Activated T-cell treated with anti-CD3 and anti-CD28 coated beads, Interleukin-2, amount 50 U/mL, for 72 hours (primary cell): ENCODE measurements at regions not wholly inside any gene's neighbourhood (a gene's known extent, or its start where the extent isn't known, plus 50 kb on each side); places are given as distances from the start of the nearest gene placed in this dataset.
"Not testable (repeated sequence)": the region's sequence is repeated elsewhere in the genome, so short reads cannot be mapped to it uniquely, and the experiment has no call there.

Experiments used
- ATAC-seq, 2 donors: fragments of 150-1000 bp; cut with Tn5 transposase; replicated peaks in 1 of 2; 2 replicates each; pipeline ENCODE4 v1.10.0; 2021; ENCODE audit warnings: moderate library complexity in 2 of 2, mild to moderate bottlenecking in 1 of 2
- DNase-seq, 2 donors: peaks; one replicate each; pipeline ENCODE4 v3.0.0; 2021 to 2022; ENCODE audit warnings: mixed read lengths in 1 of 2
- H3K27ac Mint-ChIP-seq: one replicate; pipeline ENCODE4 v1.8.0; 2022; ENCODE audit warnings: mild to moderate bottlenecking, moderate library complexity, mixed read lengths
- H3K27me3 Mint-ChIP-seq: one replicate; pipeline ENCODE4 v1.8.0; 2022; ENCODE audit warnings: low read depth, mixed read lengths
- H3K36me3 Mint-ChIP-seq, 2 donors: one replicate each; pipeline ENCODE4 v1.8.0; 2022; ENCODE audit warnings: mixed read lengths in 2 of 2, mild to moderate bottlenecking in 1 of 2; ENCODE audit not compliant: insufficient read depth in 2 of 2
- H3K4me1 Mint-ChIP-seq: one replicate; pipeline ENCODE4 v1.8.0; 2022; ENCODE audit warnings: low read depth, mixed read lengths
- H3K4me3 Mint-ChIP-seq, 2 donors: one replicate each; pipeline ENCODE4 v1.8.0; 2022; ENCODE audit warnings: mild to moderate bottlenecking in 2 of 2, mixed read lengths in 2 of 2, moderate library complexity in 2 of 2
- H3K9me3 Mint-ChIP-seq, 2 donors: one replicate each; pipeline ENCODE4 v1.8.0; 2022; ENCODE audit warnings: mixed read lengths in 2 of 2

- not testable (repeated sequence) for ATAC-seq, H3K9me3 Mint-ChIP-seq, H3K27me3 Mint-ChIP-seq, H3K4me3 Mint-ChIP-seq, H3K4me1 Mint-ChIP-seq, DNase-seq, H3K36me3 Mint-ChIP-seq, H3K27ac Mint-ChIP-seq
These were observed 437.2 kb downstream of the ARL4A start for GRCh38 chr7:13124629-13125028.

DNA sequence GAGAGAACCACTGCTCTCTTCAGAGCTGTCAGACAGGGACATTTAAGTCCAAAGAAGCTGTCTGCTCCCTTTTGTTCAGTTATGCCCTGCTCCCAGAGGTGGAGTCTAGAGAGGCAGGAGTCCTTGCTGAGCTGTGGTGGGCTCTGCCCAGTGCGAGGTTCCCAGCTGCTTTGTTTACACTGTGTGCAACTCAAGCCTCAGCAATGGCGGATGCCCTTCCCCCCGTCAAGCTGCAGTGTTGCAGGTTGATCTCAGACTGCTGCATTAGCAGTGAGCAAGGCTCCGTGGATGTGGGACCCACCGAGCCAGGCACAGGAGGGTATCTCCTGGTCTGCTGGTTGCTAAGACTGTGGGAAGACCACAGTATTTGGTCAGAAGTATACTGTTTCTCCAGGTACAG is 438.9 kb downstream of the ARL4A start:
- H3K27me3 Mint-ChIP-seq = peaks cover 7% of the 10 kb centered on the region
- H3K4me1 Mint-ChIP-seq = no peaks in the 10 kb centered on the region
- no peak overlapping the region for H3K4me3 Mint-ChIP-seq
- H3K9me3 Mint-ChIP-seq = peaks cover 7 to 8% of the 10 kb centered on the region in 2 donors
- DNase-seq = no peak
- ATAC-seq = no peak
- no peak overlapping the region for H3K27ac Mint-ChIP-seq
- H3K36me3 Mint-ChIP-seq = peaks cover 0 to 6% of the 10 kb centered on the region in 2 donors

- DNase-seq (no peak), ATAC-seq (no peak)
- Mint-ChIP-seq H3K36me3 (no peaks in the 10 kb centered on the region), H3K27ac (no peak overlapping the region), H3K9me3 (peaks cover 0 to 4% of the 10 kb centered on the region in 2 donors), H3K27me3 (peaks cover 7% of the 10 kb centered on the region), H3K4me1 (no peaks in the 10 kb centered on the region), H3K4me3 (no peak overlapping the region)
These were observed 442.9 kb downstream of the ARL4A start for GRCh38 chr7:13130321-13130720.

- not testable (repeated sequence) for H3K27ac Mint-ChIP-seq, H3K9me3 Mint-ChIP-seq, H3K4me3 Mint-ChIP-seq, H3K4me1 Mint-ChIP-seq, DNase-seq, ATAC-seq, H3K36me3 Mint-ChIP-seq, H3K27me3 Mint-ChIP-seq
These were observed 443.5 kb downstream of the ARL4A start for GRCh38 chr7:13130906-13131305.

- Mint-ChIP-seq H3K36me3 (no peaks in the 10 kb centered on the region), H3K4me3 (no peak overlapping the region), H3K4me1 (no peaks in the 10 kb centered on the region), H3K9me3 (no peaks in the 10 kb centered on the region), H3K27ac (no peak overlapping the region), H3K27me3 (peaks cover 7% of the 10 kb centered on the region)
- DNase-seq (no peak), ATAC-seq (no peak)
These were observed 444.9 kb downstream of the ARL4A start for GRCh38 chr7:13132314-13132713.

DNA sequence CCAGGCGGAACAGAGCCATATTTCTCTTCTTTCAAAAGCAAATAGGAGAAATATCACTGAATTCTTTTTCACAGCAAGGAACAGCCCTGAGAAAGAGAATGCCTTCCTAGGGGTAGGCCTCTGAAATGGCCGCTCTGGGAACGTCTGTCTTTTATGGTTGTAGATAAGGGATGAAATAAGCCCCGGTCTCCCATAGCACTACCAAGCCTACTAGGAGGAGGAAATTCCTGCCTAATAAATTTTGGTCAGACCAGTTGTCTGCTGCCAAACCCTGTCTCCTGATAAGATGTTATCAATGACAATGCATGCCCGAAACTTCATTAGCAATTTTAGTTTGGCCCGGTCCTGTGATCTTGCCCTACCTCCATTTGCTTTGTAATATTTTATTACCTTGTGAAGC is 448.9 kb downstream of the ARL4A start:
- not testable (repeated sequence) for H3K27ac Mint-ChIP-seq, DNase-seq, H3K9me3 Mint-ChIP-seq, H3K4me1 Mint-ChIP-seq, H3K27me3 Mint-ChIP-seq, ATAC-seq, H3K36me3 Mint-ChIP-seq, H3K4me3 Mint-ChIP-seq

DNA sequence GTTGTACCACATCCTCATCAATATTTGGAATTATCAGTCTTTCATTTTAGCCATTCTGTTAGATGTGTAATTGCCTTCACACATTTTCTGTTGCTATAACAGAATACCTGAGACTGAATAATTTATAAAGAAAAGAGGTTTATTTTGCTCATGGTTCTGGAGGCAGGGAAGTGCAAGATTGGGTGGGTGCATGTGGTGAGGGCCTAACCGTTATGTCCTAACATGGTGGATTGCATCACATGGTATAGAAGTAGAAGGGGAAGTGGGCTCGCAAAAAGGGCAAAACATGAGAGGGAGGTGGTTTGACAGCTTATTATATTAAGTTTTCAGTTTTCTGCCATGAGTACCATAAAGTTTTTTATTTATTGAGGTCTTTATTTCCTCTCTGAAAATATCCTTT is 452.0 kb downstream of the ARL4A start:
- Mint-ChIP-seq H3K27ac (no peak overlapping the region), H3K4me1 (no peaks in the 10 kb centered on the region), H3K27me3 (no peaks in the 10 kb centered on the region), H3K4me3 (no peak overlapping the region), H3K9me3 (no peaks in the 10 kb centered on the region), H3K36me3 (no peaks in the 10 kb centered on the region)
- ATAC-seq (no peak), DNase-seq (no peak)

DNA sequence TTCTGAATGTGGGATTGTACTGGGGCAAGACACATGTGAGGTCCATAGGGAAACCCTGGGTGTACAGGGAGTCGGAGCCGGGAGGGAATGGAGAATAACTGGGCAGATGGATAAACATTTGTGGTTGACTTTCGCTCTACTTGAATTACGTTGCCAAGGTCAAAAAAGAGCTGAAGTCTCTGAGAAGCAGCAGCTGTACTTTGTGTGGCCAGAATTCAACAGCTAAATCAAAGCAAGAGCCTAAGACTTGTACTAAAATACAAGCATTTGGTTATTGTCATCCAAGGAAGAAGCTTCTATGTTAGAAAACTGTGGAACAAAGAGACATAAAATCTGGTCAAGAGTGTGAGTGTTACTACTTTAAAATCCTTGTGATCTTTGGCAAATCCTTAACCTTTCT is 457.2 kb downstream of the ARL4A start:
- ATAC-seq (no peak), DNase-seq (no peak)
- no peak overlapping the region for H3K4me3 Mint-ChIP-seq
- no peaks in the 10 kb centered on the region for H3K9me3 Mint-ChIP-seq
- no peak overlapping the region for H3K27ac Mint-ChIP-seq
- H3K4me1 Mint-ChIP-seq = no peaks in the 10 kb centered on the region
- H3K36me3 Mint-ChIP-seq = no peaks in the 10 kb centered on the region
- no peaks in the 10 kb centered on the region for H3K27me3 Mint-ChIP-seq

- Mint-ChIP-seq H3K9me3 (no peaks in the 10 kb centered on the region), H3K27me3 (no peaks in the 10 kb centered on the region), H3K4me3 (no peak overlapping the region), H3K36me3 (no peaks in the 10 kb centered on the region), H3K4me1 (no peaks in the 10 kb centered on the region), H3K27ac (no peak overlapping the region)
- ATAC-seq (no peak), DNase-seq (no peak)
These were observed 461.1 kb downstream of the ARL4A start for GRCh38 chr7:13148548-13148947.

GRCh38 chr7:13151978-13152377 is 464.5 kb downstream of the ARL4A start:
- no peaks in the 10 kb centered on the region for H3K4me1 Mint-ChIP-seq
- no peak overlapping the region for H3K27ac Mint-ChIP-seq
- H3K27me3 Mint-ChIP-seq = no peaks in the 10 kb centered on the region
- no peaks in the 10 kb centered on the region for H3K36me3 Mint-ChIP-seq
- no peaks in the 10 kb centered on the region for H3K9me3 Mint-ChIP-seq
- ATAC-seq (no peak), DNase-seq (no peak)
- no peak overlapping the region for H3K4me3 Mint-ChIP-seq

GRCh38 chr7:13152755-13153154 is 465.3 kb downstream of the ARL4A start:
- no peak overlapping the region for H3K4me3 Mint-ChIP-seq
- no peak overlapping the region for H3K27ac Mint-ChIP-seq
- no peaks in the 10 kb centered on the region for H3K4me1 Mint-ChIP-seq
- no peaks in the 10 kb centered on the region for H3K36me3 Mint-ChIP-seq
- H3K9me3 Mint-ChIP-seq = no peaks in the 10 kb centered on the region
- no peak for DNase-seq
- ATAC-seq = no peak
- no peaks in the 10 kb centered on the region for H3K27me3 Mint-ChIP-seq

GRCh38 chr7:13153266-13153665 is 465.8 kb downstream of the ARL4A start:
- Mint-ChIP-seq H3K36me3 (no peaks in the 10 kb centered on the region), H3K4me3 (no peak overlapping the region), H3K4me1 (no peaks in the 10 kb centered on the region), H3K9me3 (no peaks in the 10 kb centered on the region), H3K27ac (no peak overlapping the region), H3K27me3 (no peaks in the 10 kb centered on the region)
- DNase-seq = no peak
- no peak for ATAC-seq

GRCh38 chr7:13153742-13154141 is 466.3 kb downstream of the ARL4A start:
- H3K27me3 Mint-ChIP-seq = no peaks in the 10 kb centered on the region
- H3K27ac Mint-ChIP-seq = no peak overlapping the region
- no peaks in the 10 kb centered on the region for H3K4me1 Mint-ChIP-seq
- H3K4me3 Mint-ChIP-seq = no peak overlapping the region
- no peak for ATAC-seq
- H3K9me3 Mint-ChIP-seq = no peaks in the 10 kb centered on the region
- no peaks in the 10 kb centered on the region for H3K36me3 Mint-ChIP-seq
- DNase-seq = no peak

- no peak overlapping the region for H3K4me3 Mint-ChIP-seq
- DNase-seq (no peak), ATAC-seq (no peak)
- H3K9me3 Mint-ChIP-seq = no peaks in the 10 kb centered on the region
- H3K27ac Mint-ChIP-seq = peak overlapping the region; percentile 31
- no peaks in the 10 kb centered on the region for H3K36me3 Mint-ChIP-seq
- peaks cover 5% of the 10 kb centered on the region for H3K4me1 Mint-ChIP-seq
- no peaks in the 10 kb centered on the region for H3K27me3 Mint-ChIP-seq
These were observed 467.8 kb downstream of the ARL4A start for GRCh38 chr7:13155188-13155587.

DNA sequence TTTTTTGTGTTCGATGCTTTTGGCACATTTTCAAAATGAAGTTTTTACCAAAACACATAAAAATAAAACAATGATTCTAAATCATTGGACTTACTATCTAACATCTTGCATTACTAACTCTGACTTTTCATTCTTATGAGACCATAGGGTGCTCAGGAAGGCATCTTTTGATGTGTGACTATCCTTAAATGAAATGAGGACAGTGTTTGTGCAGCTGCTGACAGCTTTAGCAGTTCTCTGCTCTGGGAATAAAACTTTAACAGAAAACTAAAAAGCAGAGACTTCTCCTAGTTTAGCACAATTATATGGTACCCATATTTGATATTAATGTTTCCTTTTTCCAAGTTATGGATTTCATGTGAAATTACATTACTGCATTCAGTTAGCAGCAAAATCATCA is 471.6 kb downstream of the ARL4A start:
- ATAC-seq = no peak
- no peak overlapping the region for H3K27ac Mint-ChIP-seq

More for the DNA sequence above, 471.6 kb downstream of the ARL4A start:
- Mint-ChIP-seq H3K4me1 (peaks cover 5% of the 10 kb centered on the region), H3K36me3 (no peaks in the 10 kb centered on the region), H3K9me3 (no peaks in the 10 kb centered on the region), H3K27me3 (no peaks in the 10 kb centered on the region), H3K4me3 (no peak overlapping the region)
- DNase-seq = no peak
